ENCODE measurements at regions not wholly inside any gene's neighbourhood (a gene's known extent, or its start where the extent isn't known, plus 50 kb on each side); places are given as distances from the start of the nearest gene placed in this dataset.

- CTCF ChIA-PET, result no interaction called here
- DNase-seq (ENCODE audit: low spot score), result no peak
- no TSS peak for BruUV-seq (replicated peaks)
- Histone ChIP-seq H3K27ac (ENCODE audit: low read depth, low read length, poor library complexity, severe bottlenecking) (no peak overlapping the region), H3K36me3 (ENCODE audit: insufficient read depth, low read length, poor library complexity, severe bottlenecking) (no peaks in the 10 kb centered on the region), H3K9me3 (ENCODE audit: low read depth, low read length, poor library complexity, severe bottlenecking) (no peaks in the 10 kb centered on the region), H3K4me1 (ENCODE audit: insufficient read depth, low read length, poor library complexity, severe bottlenecking) (no peaks in the 10 kb centered on the region), H3K27me3 (replicated peaks; ENCODE audit: insufficient read depth, low read depth, low read length, poor library complexity) (no peaks in the 10 kb centered on the region), H3K4me3 (ENCODE audit: low read depth, low read length, poor library complexity, severe bottlenecking) (no peak overlapping the region)
- intact Hi-C loops (cut with micrococcal nuclease; ENCODE audit: unreplicated experiment), result no loop called here
- TF ChIP-seq EZH2 (IDR thresholded peaks at IDR 0.05; ENCODE audit: borderline replicate concordance, low read depth, low read length, poor library complexity, severe bottlenecking) (no peak), CTCF (conservative IDR thresholded peaks at IDR 0.05; ENCODE audit: low read depth, low read length) (no peak)
- POLR2A ChIA-PET (ENCODE audit: low non-redundant PET), result no interaction called here
These were observed 1012.2 kb downstream of the SQOR start for GRCh38 chr15:46647046-46647445.

- no peaks in the 10 kb centered on the region for H3K36me3 ChIP-seq (ENCODE audit: insufficient read depth, low read length, poor library complexity, severe bottlenecking)
- TF ChIP-seq CTCF (conservative IDR thresholded peaks at IDR 0.05; ENCODE audit: low read depth, low read length) (no peak), EZH2 (IDR thresholded peaks at IDR 0.05; ENCODE audit: borderline replicate concordance, low read depth, low read length, poor library complexity, severe bottlenecking) (no peak)
- CTCF ChIA-PET, result no interaction called here
- no peak overlapping the region for H3K27ac ChIP-seq (ENCODE audit: low read depth, low read length, poor library complexity, severe bottlenecking)
- no peaks in the 10 kb centered on the region for H3K9me3 ChIP-seq (ENCODE audit: low read depth, low read length, poor library complexity, severe bottlenecking)
- BruUV-seq (replicated peaks), result no TSS peak
- H3K27me3 ChIP-seq (replicated peaks; ENCODE audit: insufficient read depth, low read depth, low read length, poor library complexity), result no peaks in the 10 kb centered on the region
- H3K4me3 ChIP-seq (ENCODE audit: low read depth, low read length, poor library complexity, severe bottlenecking), result no peak overlapping the region
- intact Hi-C loops (cut with micrococcal nuclease; ENCODE audit: unreplicated experiment), result loop anchor here (5.0 kb wide), 1 partner anchor 170 kb away; no protein-coding TSS in a partner anchor
- DNase-seq (ENCODE audit: low spot score), result no peak
- POLR2A ChIA-PET (ENCODE audit: low non-redundant PET), result no interaction called here
- no peaks in the 10 kb centered on the region for H3K4me1 ChIP-seq (ENCODE audit: insufficient read depth, low read length, poor library complexity, severe bottlenecking)
These were observed 1017.4 kb downstream of the SQOR start for GRCh38 chr15:46652266-46652665.

DNA sequence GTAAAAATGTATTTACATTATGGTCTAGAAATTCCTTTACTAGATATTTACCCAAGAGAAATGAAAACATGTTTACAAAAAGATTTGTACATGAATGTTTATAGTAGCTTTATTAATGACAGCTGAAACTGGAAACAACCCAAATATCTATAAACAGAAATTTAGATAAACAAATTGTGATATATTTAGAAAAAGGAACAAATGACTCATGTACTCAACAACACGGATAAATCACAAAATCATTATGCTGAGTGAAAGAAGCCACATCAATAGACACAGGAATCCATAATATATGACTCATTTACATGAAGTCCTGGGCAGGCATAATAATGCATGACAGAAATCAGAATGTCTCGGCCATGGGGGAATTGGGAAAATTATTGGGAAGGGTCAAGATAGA, 1020.2 kb downstream of the SQOR start:
- no TSS peak for BruUV-seq (replicated peaks)
- H3K4me1 ChIP-seq (ENCODE audit: insufficient read depth, low read length, poor library complexity, severe bottlenecking), result no peaks in the 10 kb centered on the region
- CTCF ChIA-PET, result no interaction called here

More for the DNA sequence above, 1020.2 kb downstream of the SQOR start:
- no peak for DNase-seq (ENCODE audit: low spot score)
- no peak overlapping the region for H3K27ac ChIP-seq (ENCODE audit: low read depth, low read length, poor library complexity, severe bottlenecking)
- intact Hi-C loops (cut with micrococcal nuclease; ENCODE audit: unreplicated experiment), result loop anchor here (5.0 kb wide), 1 partner anchor 173 kb away; no protein-coding TSS in a partner anchor
- H3K4me3 ChIP-seq (ENCODE audit: low read depth, low read length, poor library complexity, severe bottlenecking), result no peak overlapping the region
- TF ChIP-seq EZH2 (IDR thresholded peaks at IDR 0.05; ENCODE audit: borderline replicate concordance, low read depth, low read length, poor library complexity, severe bottlenecking), result no peak
- TF ChIP-seq CTCF (conservative IDR thresholded peaks at IDR 0.05; ENCODE audit: low read depth, low read length), result no peak
- POLR2A ChIA-PET (ENCODE audit: low non-redundant PET), result no interaction called here
- H3K9me3 ChIP-seq (ENCODE audit: low read depth, low read length, poor library complexity, severe bottlenecking), result no peaks in the 10 kb centered on the region
- H3K27me3 ChIP-seq (replicated peaks; ENCODE audit: insufficient read depth, low read depth, low read length, poor library complexity), result no peaks in the 10 kb centered on the region
- H3K36me3 ChIP-seq (ENCODE audit: insufficient read depth, low read length, poor library complexity, severe bottlenecking), result no peaks in the 10 kb centered on the region
